ENCODE measurements at regions not wholly inside any gene's neighbourhood (a gene's known extent, or its start where the extent isn't known, plus 50 kb on each side); places are given as distances from the start of the nearest gene placed in this dataset.

- Mint-ChIP-seq H3K36me3 (no peaks in the 10 kb centered on the region), H3K27me3 (ENCODE audit: low read depth in 3 of 3) (peaks cover 8 to 13% (median 13%) of the 10 kb centered on the region in 3 donors), H3K4me1 (no peaks in the 10 kb centered on the region), H3K4me3 (no peak overlapping the region), H3K9me3 (peaks cover 0 to 2% (median 0%) of the 10 kb centered on the region in 6 donors), H3K27ac (no peak overlapping the region)
- DNase-seq, result peak in 1 of 3 donors; percentile 3
Measured at GRCh38 chr20:37616110-37616425, 77.8 kb upstream of the CTNNBL1 start.

- Mint-ChIP-seq H3K4me1 (no peaks in the 10 kb centered on the region), H3K9me3 (peaks cover 0 to 2% (median 0%) of the 10 kb centered on the region in 6 donors), H3K27me3 (ENCODE audit: low read depth in 3 of 3) (peaks cover 11 to 13% (median 13%) of the 10 kb centered on the region in 3 donors), H3K36me3 (no peaks in the 10 kb centered on the region), H3K4me3 (no peak overlapping the region), H3K27ac (no peak overlapping the region)
- peak; percentile 17 to 39 (median 29) for DNase-seq
Measured at GRCh38 chr20:37615340-37616109, 78.3 kb upstream of the CTNNBL1 start.

GRCh38 chr20:37611852-37612251 is 82.0 kb upstream of the CTNNBL1 start:
- Mint-ChIP-seq H3K27me3 (ENCODE audit: low read depth in 3 of 3) (peaks cover 5 to 10% (median 6%) of the 10 kb centered on the region in 3 donors), H3K27ac (no peak overlapping the region), H3K36me3 (no peaks in the 10 kb centered on the region), H3K4me1 (no peaks in the 10 kb centered on the region), H3K9me3 (peaks cover 0 to 2% (median 0%) of the 10 kb centered on the region in 6 donors), H3K4me3 (no peak overlapping the region)
- DNase-seq, result no peak

GRCh38 chr20:37611346-37611745 is 82.5 kb upstream of the CTNNBL1 start:
- DNase-seq, result no peak
- Mint-ChIP-seq H3K9me3 (peaks cover 0 to 2% (median 0%) of the 10 kb centered on the region in 6 donors), H3K4me3 (no peak overlapping the region), H3K27ac (no peak overlapping the region), H3K4me1 (no peaks in the 10 kb centered on the region), H3K36me3 (no peaks in the 10 kb centered on the region), H3K27me3 (ENCODE audit: low read depth in 3 of 3) (peaks cover 5 to 9% (median 6%) of the 10 kb centered on the region in 3 donors)

- Mint-ChIP-seq H3K9me3 (no peaks in the 10 kb centered on the region), H3K27ac (no peak overlapping the region), H3K4me1 (no peaks in the 10 kb centered on the region), H3K27me3 (ENCODE audit: low read depth in 3 of 3) (peaks cover 4 to 13% (median 5%) of the 10 kb centered on the region in 3 donors), H3K4me3 (no peak overlapping the region), H3K36me3 (no peaks in the 10 kb centered on the region)
- no peak for DNase-seq
Measured at GRCh38 chr20:37610203-37610798, 82.6 kb upstream of the BLCAP start.

GRCh38 chr20:37602634-37603033 is 75.0 kb upstream of the BLCAP start:
- no peaks in the 10 kb centered on the region for H3K9me3 Mint-ChIP-seq
- no peaks in the 10 kb centered on the region for H3K36me3 Mint-ChIP-seq
- H3K4me3 Mint-ChIP-seq, result no peak overlapping the region
- DNase-seq, result no peak
- H3K4me1 Mint-ChIP-seq, result no peaks in the 10 kb centered on the region
- H3K27me3 Mint-ChIP-seq (ENCODE audit: low read depth in 3 of 3), result peaks cover 4 to 9% (median 5%) of the 10 kb centered on the region in 3 donors
- H3K27ac Mint-ChIP-seq, result no peak overlapping the region

GRCh38 chr20:37600486-37600885 is 72.8 kb upstream of the BLCAP start:
- H3K27ac Mint-ChIP-seq, result no peak overlapping the region
- H3K4me1 Mint-ChIP-seq, result no peaks in the 10 kb centered on the region
- no peaks in the 10 kb centered on the region for H3K9me3 Mint-ChIP-seq
- H3K4me3 Mint-ChIP-seq, result no peak overlapping the region
- peaks cover 4 to 7% (median 5%) of the 10 kb centered on the region in 3 donors for H3K27me3 Mint-ChIP-seq (ENCODE audit: low read depth in 3 of 3)
- DNase-seq, result no peak
- H3K36me3 Mint-ChIP-seq, result no peaks in the 10 kb centered on the region

GRCh38 chr20:37598575-37599342 is 71.1 kb upstream of the BLCAP start:
- DNase-seq, result no peak
- H3K9me3 Mint-ChIP-seq, result no peaks in the 10 kb centered on the region
- no peak overlapping the region for H3K4me3 Mint-ChIP-seq
- H3K27ac Mint-ChIP-seq, result no peak overlapping the region
- H3K36me3 Mint-ChIP-seq, result no peaks in the 10 kb centered on the region
- no peaks in the 10 kb centered on the region for H3K4me1 Mint-ChIP-seq
- H3K27me3 Mint-ChIP-seq (ENCODE audit: low read depth in 3 of 3), result peaks cover 4 to 11% (median 5%) of the 10 kb centered on the region in 3 donors

GRCh38 chr20:37598100-37598543 is 70.4 kb upstream of the BLCAP start:
- no peaks in the 10 kb centered on the region for H3K4me1 Mint-ChIP-seq
- no peak for DNase-seq
- H3K4me3 Mint-ChIP-seq, result no peak overlapping the region
- no peaks in the 10 kb centered on the region for H3K36me3 Mint-ChIP-seq
- H3K9me3 Mint-ChIP-seq, result no peaks in the 10 kb centered on the region
- H3K27me3 Mint-ChIP-seq (ENCODE audit: low read depth in 3 of 3), result peaks cover 5 to 16% (median 5%) of the 10 kb centered on the region in 3 donors
- no peak overlapping the region for H3K27ac Mint-ChIP-seq

GRCh38 chr20:37596890-37597536 is 69.3 kb upstream of the BLCAP start:
- Mint-ChIP-seq H3K9me3 (no peaks in the 10 kb centered on the region), H3K36me3 (no peaks in the 10 kb centered on the region), H3K4me1 (no peaks in the 10 kb centered on the region), H3K27ac (no peak overlapping the region), H3K27me3 (ENCODE audit: low read depth in 3 of 3) (peaks cover 5 to 17% (median 7%) of the 10 kb centered on the region in 3 donors), H3K4me3 (no peak overlapping the region)
- DNase-seq, result no peak

GRCh38 chr20:37596168-37596567 is 68.5 kb upstream of the BLCAP start:
- no peak for DNase-seq
- Mint-ChIP-seq H3K4me3 (no peak overlapping the region), H3K4me1 (no peaks in the 10 kb centered on the region), H3K36me3 (no peaks in the 10 kb centered on the region), H3K27me3 (ENCODE audit: low read depth in 3 of 3) (peaks cover 7 to 17% (median 7%) of the 10 kb centered on the region in 3 donors), H3K27ac (no peak overlapping the region), H3K9me3 (no peaks in the 10 kb centered on the region)

GRCh38 chr20:37593710-37594109 is 66.0 kb upstream of the BLCAP start:
- Mint-ChIP-seq H3K4me1 (no peaks in the 10 kb centered on the region), H3K36me3 (no peaks in the 10 kb centered on the region), H3K27ac (no peak overlapping the region), H3K9me3 (no peaks in the 10 kb centered on the region), H3K27me3 (ENCODE audit: low read depth in 3 of 3) (peaks cover 2 to 17% (median 12%) of the 10 kb centered on the region in 3 donors), H3K4me3 (no peak overlapping the region)
- no peak for DNase-seq

- H3K4me3 Mint-ChIP-seq, result no peak overlapping the region
- peaks cover 0 to 3% (median 0%) of the 10 kb centered on the region in 6 donors for H3K9me3 Mint-ChIP-seq
- DNase-seq, result no peak
- no peaks in the 10 kb centered on the region for H3K4me1 Mint-ChIP-seq
- no peak overlapping the region for H3K27ac Mint-ChIP-seq
- no peaks in the 10 kb centered on the region for H3K36me3 Mint-ChIP-seq
- H3K27me3 Mint-ChIP-seq (ENCODE audit: low read depth in 3 of 3), result peaks cover 2 to 22% (median 12%) of the 10 kb centered on the region in 3 donors
Measured at GRCh38 chr20:37590938-37591490, 63.3 kb upstream of the BLCAP start.

All from immature natural killer cell (primary cell).